OCI-LY3 (cell line): ENCODE measurements at regions not wholly inside any gene's neighbourhood (a gene's known extent, or its start where the extent isn't known, plus 50 kb on each side); places are given as distances from the start of the nearest gene placed in this dataset.
A peak's percentile ranks its signal among the peaks of the same experiment; 100 is the strongest.
"Not testable (repeated sequence)": the region's sequence is repeated elsewhere in the genome, so short reads cannot be mapped to it uniquely, and the experiment has no call there.

ENCODE experiments used
- H2AFZ ChIP-seq: fragments of 200-600, 300-600 bp; shearing (Covaris generic); 2 replicates; pipeline ENCODE4 v1.6.0; 2014; ENCODE audit warnings: antibody characterized with exemption, low read depth, low read length
- H3K27ac ChIP-seq: fragments of 200-600, 300-600 bp; sonication (generic); 2 replicates; pipeline ENCODE4 v1.5.1; 2014; ENCODE audit warnings: mild to moderate bottlenecking, low read length, moderate library complexity, mixed read lengths
- H3K27me3 ChIP-seq: fragments of 200-600, 300-600 bp; sonication (generic); 2 replicates; pipeline ENCODE4 v1.6.1; 2014; ENCODE audit warnings: low read depth, low read length, mixed read lengths
- H3K36me3 ChIP-seq: fragments of 200-600, 300-600 bp; sonication (generic); replicated peaks from 2 replicates; pipeline ENCODE3; 2014; ENCODE audit warnings: low read depth, low read length, mixed read lengths
- H3K4me1 ChIP-seq: fragments of 300-600, 200-600 bp; sonication (generic); 2 replicates; pipeline ENCODE4 v1.6.1; 2014; ENCODE audit warnings: low read length, mixed read lengths
- H3K4me2 ChIP-seq: fragments of 200-600, 300-600 bp; sonication (generic); 2 replicates; pipeline ENCODE4 v1.6.1; 2014; ENCODE audit warnings: low read length, mixed read lengths
- H3K4me3 ChIP-seq: fragments of 300-600, 200-600 bp; sonication (generic); 2 replicates; pipeline ENCODE4 v1.5.1; 2014; ENCODE audit warnings: antibody characterized with exemption, mild to moderate bottlenecking, low read length, moderate library complexity
- H3K79me2 ChIP-seq: fragments of 300-600, 200-600 bp; shearing (Covaris generic); 2 replicates; pipeline ENCODE4 v1.6.1; 2014; ENCODE audit warnings: mild to moderate bottlenecking, low read length, mixed read lengths
- H3K9ac ChIP-seq: fragments of 300-600, 200-600 bp; shearing (Covaris generic); 2 replicates; pipeline ENCODE4 v1.6.0; 2014; ENCODE audit warnings: mild to moderate bottlenecking, low read length, moderate library complexity
- H3K9me3 ChIP-seq: fragments of 200-600, 300-600 bp; shearing (Covaris generic); 2 replicates; pipeline ENCODE4 v1.6.1; 2014; ENCODE audit warnings: low read length, mixed read lengths; ENCODE audit not compliant: insufficient read depth
- H4K20me1 ChIP-seq: fragments of 200-600, 300-600 bp; sonication (generic); 2 replicates; pipeline ENCODE4 v1.6.1; 2016; ENCODE audit warnings: low read length, mixed read lengths; ENCODE audit not compliant: insufficient read depth
- CTCF ChIP-seq: fragments of 200-600, 300-600 bp; sonication (generic); IDR thresholded peaks from 2 replicates; pipeline ENCODE4 v1.5.1; 2014; ENCODE audit warnings: antibody characterized with exemption, low read length, low read depth

GRCh38 chr9:64499541-64499940 lies 785.5 kb downstream of the FOXD4L5 start:
- H3K27me3 ChIP-seq, H3K9me3 ChIP-seq, H3K27ac ChIP-seq, H3K9ac ChIP-seq, H2AFZ ChIP-seq, H3K79me2 ChIP-seq, H3K4me2 ChIP-seq, H3K4me3 ChIP-seq, H4K20me1 ChIP-seq, H3K36me3 ChIP-seq, H3K4me1 ChIP-seq: not testable (repeated sequence)

GRCh38 chr9:64498409-64498808 lies 786.6 kb downstream of the FOXD4L5 start:
- not testable (repeated sequence) for H3K4me3 ChIP-seq, H3K27me3 ChIP-seq, H3K9me3 ChIP-seq, H3K4me1 ChIP-seq, H3K36me3 ChIP-seq, H4K20me1 ChIP-seq, H3K9ac ChIP-seq, H2AFZ ChIP-seq, H3K4me2 ChIP-seq, H3K27ac ChIP-seq, H3K79me2 ChIP-seq

- not testable (repeated sequence) for H3K4me1 ChIP-seq, H3K36me3 ChIP-seq, H4K20me1 ChIP-seq
Observed at GRCh38 chr9:64488544-64488943, 796.5 kb downstream of the FOXD4L5 start.

GRCh38 chr9:64486067-64486466 lies 798.9 kb downstream of the FOXD4L5 start:
- H3K9me3 ChIP-seq, H3K4me3 ChIP-seq, H3K9ac ChIP-seq, H4K20me1 ChIP-seq, H3K4me2 ChIP-seq, H3K36me3 ChIP-seq, H3K27ac ChIP-seq, H2AFZ ChIP-seq, H3K27me3 ChIP-seq, H3K4me1 ChIP-seq, H3K79me2 ChIP-seq: not testable (repeated sequence)

More at GRCh38 chr9:64488544-64488943, 796.5 kb downstream of the FOXD4L5 start:
- not testable (repeated sequence) for H3K27me3 ChIP-seq, H3K4me3 ChIP-seq, H3K79me2 ChIP-seq, H3K9me3 ChIP-seq, H3K27ac ChIP-seq, H2AFZ ChIP-seq, H3K4me2 ChIP-seq, H3K9ac ChIP-seq

GRCh38 chr9:64479095-64479494 lies 805.9 kb downstream of the FOXD4L5 start:
- not testable (repeated sequence) for H3K9me3 ChIP-seq, H3K36me3 ChIP-seq, H3K4me3 ChIP-seq, H3K27me3 ChIP-seq, H3K4me2 ChIP-seq, H3K79me2 ChIP-seq, H3K4me1 ChIP-seq, H3K27ac ChIP-seq, H3K9ac ChIP-seq, H4K20me1 ChIP-seq, H2AFZ ChIP-seq

- H3K36me3 ChIP-seq, H3K9ac ChIP-seq, H3K4me3 ChIP-seq, H3K27me3 ChIP-seq, H3K27ac ChIP-seq, H3K9me3 ChIP-seq, H2AFZ ChIP-seq, H3K79me2 ChIP-seq, H4K20me1 ChIP-seq, H3K4me2 ChIP-seq, H3K4me1 ChIP-seq: not testable (repeated sequence)
Observed at GRCh38 chr9:64468943-64469342, 816.1 kb downstream of the FOXD4L5 start.

- not testable (repeated sequence) for H3K27ac ChIP-seq, H3K36me3 ChIP-seq, H2AFZ ChIP-seq, H3K9ac ChIP-seq, H3K4me2 ChIP-seq, H4K20me1 ChIP-seq, H3K4me3 ChIP-seq, H3K4me1 ChIP-seq, H3K9me3 ChIP-seq, H3K79me2 ChIP-seq, H3K27me3 ChIP-seq
- peak; percentile 31 for TF ChIP-seq CTCF
Observed at GRCh38 chr9:64466052-64466599, 818.9 kb downstream of the FOXD4L5 start.

- not testable (repeated sequence) for H2AFZ ChIP-seq, H4K20me1 ChIP-seq
Observed at GRCh38 chr9:64461885-64462284, 823.1 kb downstream of the FOXD4L5 start.

GRCh38 chr9:64458642-64459041 lies 826.4 kb downstream of the FOXD4L5 start:
- not testable (repeated sequence) for H3K4me2 ChIP-seq, H2AFZ ChIP-seq, H4K20me1 ChIP-seq, H3K27me3 ChIP-seq, H3K9ac ChIP-seq, H3K27ac ChIP-seq, H3K36me3 ChIP-seq, H3K79me2 ChIP-seq, H3K4me1 ChIP-seq, H3K9me3 ChIP-seq, H3K4me3 ChIP-seq

More at GRCh38 chr9:64461885-64462284, 823.1 kb downstream of the FOXD4L5 start:
- H3K36me3 ChIP-seq, H3K27me3 ChIP-seq, H3K4me2 ChIP-seq, H3K9me3 ChIP-seq, H3K9ac ChIP-seq, H3K4me3 ChIP-seq, H3K79me2 ChIP-seq, H3K4me1 ChIP-seq, H3K27ac ChIP-seq: not testable (repeated sequence)
